ENCODE measurements at regions not wholly inside any gene's neighbourhood (a gene's known extent, or its start where the extent isn't known, plus 50 kb on each side); places are given as distances from the start of the nearest gene placed in this dataset.

GRCh38 chr13:112003941-112004340, 63.0 kb upstream of the SOX1 start:
- TF ChIP-seq HDAC2 (IDR thresholded peaks at IDR 0.05) (no peak), EGR1 (IDR thresholded peaks at IDR 0.05; ENCODE audit: borderline replicate concordance in 1 of 2, low read depth in 2 of 2, low read length in 2 of 2) (no peak)

All from GM12878 (cell line).